ENCODE measurements at regions not wholly inside any gene's neighbourhood (a gene's known extent, or its start where the extent isn't known, plus 50 kb on each side); places are given as distances from the start of the nearest gene placed in this dataset.

DNA sequence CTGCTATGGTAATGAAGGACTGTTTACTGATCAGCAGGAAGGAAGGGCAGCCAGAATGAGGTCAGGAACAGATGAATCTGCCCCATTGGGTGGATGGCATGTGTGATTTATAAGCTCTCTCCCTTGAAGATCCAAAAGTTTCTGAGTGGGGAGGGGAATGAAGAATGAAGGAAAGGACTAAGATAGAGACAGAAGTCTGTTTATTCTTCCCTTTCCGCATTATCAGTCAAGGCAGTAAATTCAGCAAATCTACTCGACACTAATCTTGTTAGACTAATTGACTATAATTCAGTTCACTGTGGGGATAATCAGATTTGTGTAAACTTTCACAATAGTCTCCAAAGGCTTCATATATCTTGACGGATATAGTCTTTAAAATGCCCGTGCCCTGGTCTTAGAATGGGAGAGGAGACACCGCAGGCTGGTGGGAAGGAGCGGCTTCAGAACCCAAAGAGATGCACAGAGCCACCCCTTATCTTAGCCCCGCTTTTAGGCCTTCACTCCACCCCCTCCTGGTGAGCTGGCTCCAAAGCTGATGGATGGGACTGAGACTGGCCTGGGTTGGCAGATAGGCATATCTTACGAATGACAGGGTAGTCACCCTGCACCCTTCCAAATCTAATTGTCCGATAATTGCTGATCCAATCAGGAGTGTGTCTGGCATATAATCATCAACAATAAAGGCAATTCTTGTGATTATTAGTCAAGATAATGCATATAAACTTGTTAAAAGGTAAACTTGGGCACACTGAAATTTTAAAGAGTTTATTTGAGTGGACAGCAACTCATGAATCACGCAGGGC lies 76.0 kb upstream of the PPM1J start:
- H3K27me3 ChIP-seq: no peaks in the 10 kb centered on the region
- H3K4me1 ChIP-seq: no peaks in the 10 kb centered on the region
- H3K4me3 ChIP-seq: no peak overlapping the region
- WGBS: 80% methylated on average over 10 of the region's 10 CpGs
- DNase-seq (ENCODE audit: low spot score in 2 of 2): no peak
- H3K9me3 ChIP-seq: no peaks in the 10 kb centered on the region
- TF ChIP-seq POLR2A (IDR thresholded peaks at IDR 0.05) (no peak), POLR2AphosphoS5 (IDR thresholded peaks at IDR 0.05) (no peak), EP300 (IDR thresholded peaks at IDR 0.05) (no peak)
- TF ChIP-seq, protein P1, sequence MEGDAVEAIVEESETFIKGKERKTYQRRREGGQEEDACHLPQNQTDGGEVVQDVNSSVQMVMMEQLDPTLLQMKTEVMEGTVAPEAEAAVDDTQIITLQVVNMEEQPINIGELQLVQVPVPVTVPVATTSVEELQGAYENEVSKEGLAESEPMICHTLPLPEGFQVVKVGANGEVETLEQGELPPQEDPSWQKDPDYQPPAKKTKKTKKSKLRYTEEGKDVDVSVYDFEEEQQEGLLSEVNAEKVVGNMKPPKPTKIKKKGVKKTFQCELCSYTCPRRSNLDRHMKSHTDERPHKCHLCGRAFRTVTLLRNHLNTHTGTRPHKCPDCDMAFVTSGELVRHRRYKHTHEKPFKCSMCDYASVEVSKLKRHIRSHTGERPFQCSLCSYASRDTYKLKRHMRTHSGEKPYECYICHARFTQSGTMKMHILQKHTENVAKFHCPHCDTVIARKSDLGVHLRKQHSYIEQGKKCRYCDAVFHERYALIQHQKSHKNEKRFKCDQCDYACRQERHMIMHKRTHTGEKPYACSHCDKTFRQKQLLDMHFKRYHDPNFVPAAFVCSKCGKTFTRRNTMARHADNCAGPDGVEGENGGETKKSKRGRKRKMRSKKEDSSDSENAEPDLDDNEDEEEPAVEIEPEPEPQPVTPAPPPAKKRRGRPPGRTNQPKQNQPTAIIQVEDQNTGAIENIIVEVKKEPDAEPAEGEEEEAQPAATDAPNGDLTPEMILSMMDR (IDR thresholded peaks at IDR 0.05): no peak
- H3K36me3 ChIP-seq: no peaks in the 10 kb centered on the region
- no peak overlapping the region for H3K27ac ChIP-seq

DNA sequence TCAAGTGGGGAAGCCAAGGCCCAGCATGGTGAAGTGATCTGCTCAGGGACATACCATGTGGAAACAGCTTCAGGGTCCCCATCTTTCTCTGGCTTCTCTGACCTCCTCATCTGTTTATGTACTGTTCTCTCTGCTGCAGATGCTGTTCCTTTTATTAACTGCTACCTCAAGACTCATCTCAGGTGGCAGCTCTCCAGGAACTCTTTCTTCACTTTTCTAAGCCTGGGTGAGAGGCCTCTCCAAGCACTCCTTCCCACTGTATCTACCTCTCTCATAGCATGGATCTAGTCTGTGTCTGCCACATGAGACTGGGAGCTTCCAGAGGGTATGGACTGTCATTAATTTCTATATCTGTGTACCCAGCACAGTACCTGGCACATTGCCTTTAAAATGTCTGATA lies 73.4 kb upstream of the PPM1J start:
- TF ChIP-seq EP300 (IDR thresholded peaks at IDR 0.05): no peak
- no peak for TF ChIP-seq POLR2AphosphoS5 (IDR thresholded peaks at IDR 0.05)
- no peak for TF ChIP-seq POLR2A (IDR thresholded peaks at IDR 0.05)
- no peaks in the 10 kb centered on the region for H3K9me3 ChIP-seq

DNA sequence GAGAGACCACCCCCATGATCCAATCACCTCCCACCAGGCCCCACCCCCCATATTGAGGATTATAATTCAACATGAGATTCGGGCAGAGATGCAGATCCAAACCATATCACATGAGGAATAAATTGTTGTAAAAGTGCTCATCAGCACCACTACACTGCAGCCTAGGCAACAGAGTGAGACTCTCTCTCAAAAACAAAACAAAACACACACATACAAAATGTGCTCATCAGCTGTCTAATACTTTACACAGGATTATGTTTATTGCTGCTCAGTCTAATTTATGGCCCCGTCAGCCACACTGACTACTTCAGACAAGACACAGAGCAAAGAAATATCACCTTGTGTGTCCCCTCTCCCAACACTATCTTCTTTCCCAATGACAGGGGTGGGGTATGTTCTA lies 72.9 kb upstream of the PPM1J start:
- H3K36me3 ChIP-seq: no peaks in the 10 kb centered on the region
- no peak overlapping the region for H3K27ac ChIP-seq
- DNase-seq (ENCODE audit: low spot score in 2 of 2): no peak
- H3K9me3 ChIP-seq: no peaks in the 10 kb centered on the region
- no peak overlapping the region for H3K4me3 ChIP-seq
- 63% methylated on average over 2 of the region's 2 CpGs for WGBS
- TF ChIP-seq POLR2A (IDR thresholded peaks at IDR 0.05): no peak
- TF ChIP-seq POLR2AphosphoS5 (IDR thresholded peaks at IDR 0.05): no peak
- TF ChIP-seq, protein P1 (IDR thresholded peaks at IDR 0.05): no peak
- no peak for TF ChIP-seq EP300 (IDR thresholded peaks at IDR 0.05)
- H3K27me3 ChIP-seq: no peaks in the 10 kb centered on the region
- H3K4me1 ChIP-seq: no peaks in the 10 kb centered on the region

More for the DNA sequence above, 73.4 kb upstream of the PPM1J start:
- no peak for DNase-seq (ENCODE audit: low spot score in 2 of 2)
- H3K4me3 ChIP-seq: no peak overlapping the region
- no peaks in the 10 kb centered on the region for H3K36me3 ChIP-seq
- no peaks in the 10 kb centered on the region for H3K27me3 ChIP-seq
- no peak overlapping the region for H3K27ac ChIP-seq
- no peaks in the 10 kb centered on the region for H3K4me1 ChIP-seq

DNA sequence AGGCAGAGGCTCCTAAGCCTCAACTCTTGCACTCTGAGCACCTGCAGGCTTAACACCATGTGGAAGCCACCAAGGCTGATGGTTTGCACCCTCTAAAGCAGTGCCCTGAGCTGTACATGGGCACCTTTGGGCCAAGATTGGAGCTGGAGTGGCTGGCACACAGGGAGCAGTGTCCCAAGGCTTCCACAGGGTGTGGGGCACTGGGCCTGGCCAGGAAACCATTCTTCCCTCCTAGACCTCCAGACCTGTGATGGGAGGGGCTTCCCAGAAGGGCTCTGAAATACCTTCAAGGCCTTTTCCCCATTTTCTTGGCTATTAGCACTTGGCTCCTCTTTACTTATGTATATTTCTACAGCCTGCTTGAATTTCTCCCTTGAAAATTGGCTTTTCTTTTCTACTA lies 67.9 kb upstream of the PPM1J start:
- Histone ChIP-seq H3K27me3 (no peaks in the 10 kb centered on the region), H3K4me1 (no peaks in the 10 kb centered on the region), H3K36me3 (no peaks in the 10 kb centered on the region), H3K27ac (no peak overlapping the region), H3K4me3 (no peak overlapping the region), H3K9me3 (no peaks in the 10 kb centered on the region)
- TF ChIP-seq POLR2AphosphoS5 (IDR thresholded peaks at IDR 0.05): no peak
- TF ChIP-seq, protein P1 (IDR thresholded peaks at IDR 0.05): no peak
- TF ChIP-seq EP300 (IDR thresholded peaks at IDR 0.05): no peak
- TF ChIP-seq POLR2A (IDR thresholded peaks at IDR 0.05): no peak
- no peak for DNase-seq (ENCODE audit: low spot score in 2 of 2)

DNA sequence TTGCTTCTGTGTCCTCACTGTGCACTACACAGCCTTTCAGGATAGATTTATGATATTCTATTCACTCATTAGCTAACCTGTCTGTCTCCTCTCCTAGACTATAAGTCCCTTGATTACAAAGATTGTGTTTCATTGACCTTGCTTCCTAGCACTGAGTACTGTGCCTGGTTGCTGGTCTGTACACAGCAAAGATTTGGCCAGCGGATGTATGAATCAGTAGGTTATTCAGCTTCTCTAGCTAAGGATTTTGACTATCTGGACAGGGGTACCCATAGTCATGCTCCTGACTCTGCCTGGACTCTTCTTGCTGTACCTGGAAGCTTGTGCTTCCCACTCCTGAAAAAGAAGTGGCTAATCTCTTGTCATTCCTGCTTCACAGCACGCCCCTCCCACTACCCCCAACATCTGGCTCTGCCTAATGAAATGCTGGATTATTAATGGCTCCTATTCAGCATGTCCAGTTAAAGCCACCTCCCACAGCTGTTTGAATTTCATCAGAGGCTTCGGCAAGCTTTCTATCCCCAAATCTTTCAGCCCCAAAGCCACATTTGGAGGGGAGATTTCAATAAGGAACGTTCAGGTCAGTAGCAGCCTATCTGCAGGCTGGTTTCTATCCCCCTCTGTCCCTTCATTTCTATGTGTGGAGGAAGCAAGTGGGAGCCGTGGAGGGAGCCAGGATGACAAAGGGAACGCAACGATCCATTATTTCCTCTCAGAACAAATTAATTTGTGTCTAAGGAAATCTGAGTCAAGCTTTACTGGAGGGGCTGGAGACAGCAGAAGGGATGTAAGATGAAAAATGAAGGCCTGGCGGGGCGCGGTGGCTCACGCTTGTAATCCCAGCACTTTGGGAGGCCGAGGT lies 64.8 kb upstream of the PPM1J start:
- Histone ChIP-seq H3K4me3 (no peak overlapping the region), H3K4me1 (no peaks in the 10 kb centered on the region), H3K9me3 (no peaks in the 10 kb centered on the region), H3K27ac (no peak overlapping the region), H3K27me3 (no peaks in the 10 kb centered on the region), H3K36me3 (no peaks in the 10 kb centered on the region)
- DNase-seq (ENCODE audit: low spot score in 2 of 2): no peak
- TF ChIP-seq, protein P1 (IDR thresholded peaks at IDR 0.05): no peak
- TF ChIP-seq POLR2A (IDR thresholded peaks at IDR 0.05) (no peak), POLR2AphosphoS5 (IDR thresholded peaks at IDR 0.05) (no peak), EP300 (IDR thresholded peaks at IDR 0.05) (no peak)
- WGBS: 71% methylated on average over 12 of the region's 12 CpGs

Data from suprapubic skin (tissue), 4 donors.